ENCODE measurements at regions not wholly inside any gene's neighbourhood (a gene's known extent, or its start where the extent isn't known, plus 50 kb on each side); places are given as distances from the start of the nearest gene placed in this dataset.

DNA sequence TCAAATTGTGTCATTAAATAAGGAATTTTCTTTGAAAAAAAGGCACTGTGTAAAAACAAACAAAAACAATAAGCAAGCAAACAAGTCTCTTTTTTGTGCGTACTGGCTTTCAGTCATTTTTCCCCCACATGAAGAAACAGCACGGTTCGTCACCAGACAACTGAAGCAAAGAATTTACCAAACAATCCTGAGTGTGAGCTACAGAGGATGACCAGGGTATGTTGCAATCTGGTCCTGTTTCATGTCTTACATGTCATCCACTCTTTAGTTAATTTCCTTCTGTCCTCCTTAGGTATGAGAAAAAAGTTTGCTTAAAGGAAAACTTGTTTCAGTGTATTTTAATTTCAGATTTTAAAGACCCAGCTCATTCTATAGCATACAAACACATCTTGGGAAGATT is 1080.7 kb upstream of the NUDT12 start:
- POLR2A ChIA-PET = no interaction called here
- no peak for DNase-seq (ENCODE audit: extremely low spot score)
- CTCF ChIA-PET = no interaction called here
- TF ChIP-seq FOXA1 (IDR thresholded peaks at IDR 0.05) (no peak), TARDBP (IDR thresholded peaks at IDR 0.05) (no peak), CTBP1 (IDR thresholded peaks at IDR 0.05; ENCODE audit: borderline replicate concordance) (no peak), LEF1 (IDR thresholded peaks at IDR 0.05; ENCODE audit: borderline replicate concordance) (no peak), HDGF (IDR thresholded peaks at IDR 0.05; ENCODE audit: borderline replicate concordance) (no peak), SUZ12 (IDR thresholded peaks at IDR 0.05) (no peak), BHLHE40 (IDR thresholded peaks at IDR 0.05; ENCODE audit: borderline replicate concordance) (no peak), L3MBTL2 (conservative IDR thresholded peaks at IDR 0.05) (no peak), ELF4 (IDR thresholded peaks at IDR 0.05) (no peak)

DNA sequence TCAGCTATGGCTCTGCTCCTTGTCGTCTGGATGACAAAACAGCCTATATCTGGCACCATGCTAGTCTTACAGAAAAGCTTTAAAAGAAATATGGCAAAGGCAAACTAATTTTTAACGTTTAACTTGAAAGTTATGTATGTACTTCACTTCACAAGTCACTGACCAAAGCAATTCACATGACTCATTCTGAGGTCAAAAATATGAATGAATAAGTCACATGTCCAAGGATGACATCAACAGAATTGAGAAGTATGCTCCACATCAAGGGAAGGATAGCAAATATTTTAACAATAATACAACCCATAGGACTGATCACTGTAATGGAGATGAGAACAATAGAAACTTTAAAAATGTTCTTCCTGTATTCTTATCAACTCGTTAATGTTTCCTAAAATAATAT is 1072.6 kb upstream of the NUDT12 start:
- ChIA-PET CTCF (interaction anchor here (0.6 kb wide), 1 partner anchor 314 kb away, joined by 3 read pairs; no protein-coding TSS in a partner anchor), POLR2A (no interaction called here)
- no peak for DNase-seq (ENCODE audit: extremely low spot score)
- TF ChIP-seq FOXK2 (IDR thresholded peaks at IDR 0.05) (no peak), LEF1 (IDR thresholded peaks at IDR 0.05; ENCODE audit: borderline replicate concordance) (no peak), SP1 (IDR thresholded peaks at IDR 0.05) (no peak), FOXA1 (IDR thresholded peaks at IDR 0.05) (no peak), L3MBTL2 (conservative IDR thresholded peaks at IDR 0.05) (no peak), ZNF384 (IDR thresholded peaks at IDR 0.05) (no peak), ELF4 (IDR thresholded peaks at IDR 0.05) (no peak)

DNA sequence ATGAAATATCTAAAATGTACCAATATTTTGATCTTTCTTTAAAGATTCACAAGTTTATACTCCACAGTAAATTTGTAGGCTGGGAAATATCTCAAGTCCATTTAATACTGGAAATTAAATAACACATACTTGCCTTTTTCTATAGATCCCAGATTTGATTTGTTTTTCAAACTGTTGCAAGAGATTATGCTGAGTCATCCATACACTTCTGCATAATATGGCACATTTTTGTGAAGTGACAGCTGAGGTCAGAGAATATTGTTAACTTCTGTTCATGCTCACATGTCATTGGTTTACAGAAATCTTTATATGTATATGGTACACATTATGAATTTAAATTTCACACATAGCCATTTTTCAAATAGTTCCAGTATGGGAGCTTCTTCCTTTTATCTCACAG is 1066.3 kb upstream of the NUDT12 start:
- no peak for TF ChIP-seq FOXK2 (IDR thresholded peaks at IDR 0.05)
- no peak for TF ChIP-seq SP1 (IDR thresholded peaks at IDR 0.05)
- no peak for TF ChIP-seq HDGF (IDR thresholded peaks at IDR 0.05; ENCODE audit: borderline replicate concordance)
- TF ChIP-seq, protein P1, sequence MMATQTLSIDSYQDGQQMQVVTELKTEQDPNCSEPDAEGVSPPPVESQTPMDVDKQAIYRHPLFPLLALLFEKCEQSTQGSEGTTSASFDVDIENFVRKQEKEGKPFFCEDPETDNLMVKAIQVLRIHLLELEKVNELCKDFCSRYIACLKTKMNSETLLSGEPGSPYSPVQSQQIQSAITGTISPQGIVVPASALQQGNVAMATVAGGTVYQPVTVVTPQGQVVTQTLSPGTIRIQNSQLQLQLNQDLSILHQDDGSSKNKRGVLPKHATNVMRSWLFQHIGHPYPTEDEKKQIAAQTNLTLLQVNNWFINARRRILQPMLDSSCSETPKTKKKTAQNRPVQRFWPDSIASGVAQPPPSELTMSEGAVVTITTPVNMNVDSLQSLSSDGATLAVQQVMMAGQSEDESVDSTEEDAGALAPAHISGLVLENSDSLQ (IDR thresholded peaks at IDR 0.05) = no peak
- TF ChIP-seq ARNT (IDR thresholded peaks at IDR 0.05) = no peak
- TF ChIP-seq ELF4 (IDR thresholded peaks at IDR 0.05) = no peak
- no peak for TF ChIP-seq FOXA1 (IDR thresholded peaks at IDR 0.05)
- TF ChIP-seq CTBP1 (IDR thresholded peaks at IDR 0.05; ENCODE audit: borderline replicate concordance) = no peak
- no peak for TF ChIP-seq NFRKB (IDR thresholded peaks at IDR 0.05)
- TF ChIP-seq FOXM1 (IDR thresholded peaks at IDR 0.05; ENCODE audit: borderline replicate concordance) = no peak
- POLR2A ChIA-PET = no interaction called here
- no peak for DNase-seq (ENCODE audit: extremely low spot score)
- CTCF ChIA-PET = no interaction called here

GRCh38 chr5:104626122-104626521 is 1063.5 kb upstream of the NUDT12 start:
- TF ChIP-seq TARDBP (IDR thresholded peaks at IDR 0.05) (no peak), BHLHE40 (IDR thresholded peaks at IDR 0.05; ENCODE audit: borderline replicate concordance) (no peak), ZNF384 (IDR thresholded peaks at IDR 0.05) (no peak), L3MBTL2 (conservative IDR thresholded peaks at IDR 0.05) (no peak), NFRKB (IDR thresholded peaks at IDR 0.05) (no peak), FOXK2 (IDR thresholded peaks at IDR 0.05) (no peak), ARNT (IDR thresholded peaks at IDR 0.05) (no peak)
- ChIA-PET CTCF (no interaction called here), POLR2A (no interaction called here)
- DNase-seq (ENCODE audit: extremely low spot score) = no peak

DNA sequence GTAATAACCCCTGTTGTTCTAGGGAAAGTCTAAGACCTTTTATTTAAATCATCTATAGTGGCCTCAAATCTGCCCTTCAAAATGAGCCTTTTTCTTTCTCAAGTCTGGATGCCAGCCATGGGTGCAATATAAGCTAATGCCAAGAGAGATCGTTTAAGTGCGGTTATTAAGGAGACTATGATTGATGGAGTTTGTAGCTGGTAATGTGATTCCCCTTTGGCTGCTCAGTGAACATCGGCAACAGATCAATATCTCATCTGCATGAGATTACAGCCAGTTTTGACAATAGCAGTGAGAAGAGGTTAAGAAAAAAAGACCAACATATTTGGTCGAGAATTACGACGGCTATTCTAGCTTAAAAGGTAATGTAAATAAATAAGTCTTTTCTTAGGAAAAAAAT is 1049.4 kb upstream of the NUDT12 start:
- ChIA-PET CTCF (no interaction called here), POLR2A (no interaction called here)
- no peak for TF ChIP-seq FOXK2 (IDR thresholded peaks at IDR 0.05)
- TF ChIP-seq, protein P1 (IDR thresholded peaks at IDR 0.05) = peak; percentile 48
- no peak for DNase-seq (ENCODE audit: extremely low spot score)

DNA sequence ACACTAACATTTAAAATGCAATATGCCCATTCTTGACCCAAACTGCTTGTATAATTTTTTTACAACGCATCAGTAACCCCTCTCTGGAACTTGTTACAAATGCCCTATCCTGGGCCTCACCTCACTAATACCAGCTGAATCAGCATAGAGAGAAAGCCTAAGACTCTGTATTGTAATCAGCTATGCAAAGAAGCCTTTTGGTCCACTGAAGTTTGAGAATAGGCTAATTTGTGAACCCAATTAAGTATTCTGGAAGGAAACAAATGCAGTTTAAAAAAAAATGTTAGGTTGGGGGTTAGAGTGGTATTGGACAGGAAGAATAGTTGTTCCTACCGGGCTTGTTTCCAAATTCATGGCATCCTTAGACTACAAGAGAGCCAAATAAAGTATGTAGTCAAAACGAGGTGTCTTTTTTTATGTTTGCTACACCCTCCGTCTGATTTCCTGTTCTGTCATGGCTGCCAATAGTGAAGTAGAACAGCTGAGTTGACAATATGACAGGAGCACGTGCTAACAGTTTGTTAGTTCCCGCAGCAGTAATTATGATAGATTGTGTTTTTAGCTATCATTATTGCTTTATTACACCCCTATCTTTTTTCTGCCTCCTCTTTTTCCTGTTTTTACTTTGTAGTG is 1048.7 kb upstream of the NUDT12 start:
- CTCF ChIA-PET = no interaction called here
- TF ChIP-seq BHLHE40 (IDR thresholded peaks at IDR 0.05; ENCODE audit: borderline replicate concordance) (no peak), L3MBTL2 (conservative IDR thresholded peaks at IDR 0.05) (no peak)
- DNase-seq (ENCODE audit: extremely low spot score) = no peak
- POLR2A ChIA-PET = no interaction called here

GRCh38 chr5:104606258-104606829 is 1043.8 kb upstream of the NUDT12 start:
- CTCF ChIA-PET = no interaction called here
- POLR2A ChIA-PET = no interaction called here
- TF ChIP-seq ELF4 (IDR thresholded peaks at IDR 0.05) = no peak
- TF ChIP-seq, protein P1 (IDR thresholded peaks at IDR 0.05) = no peak
- no peak for TF ChIP-seq SP1 (IDR thresholded peaks at IDR 0.05)
- no peak for TF ChIP-seq FOXK2 (IDR thresholded peaks at IDR 0.05)
- TF ChIP-seq HDGF (IDR thresholded peaks at IDR 0.05; ENCODE audit: borderline replicate concordance) = no peak
- TF ChIP-seq ARNT (IDR thresholded peaks at IDR 0.05) = no peak
- TF ChIP-seq FOXA1 (IDR thresholded peaks at IDR 0.05) = no peak
- no peak for TF ChIP-seq NFRKB (IDR thresholded peaks at IDR 0.05)
- TF ChIP-seq L3MBTL2 (conservative IDR thresholded peaks at IDR 0.05) = no peak
- no peak for TF ChIP-seq FOXM1 (IDR thresholded peaks at IDR 0.05; ENCODE audit: borderline replicate concordance)
- no peak for TF ChIP-seq ZNF384 (IDR thresholded peaks at IDR 0.05)
- no peak for TF ChIP-seq SUZ12 (IDR thresholded peaks at IDR 0.05)
- no peak for TF ChIP-seq CTBP1 (IDR thresholded peaks at IDR 0.05; ENCODE audit: borderline replicate concordance)
- no peak for TF ChIP-seq TARDBP (IDR thresholded peaks at IDR 0.05)
- no peak for TF ChIP-seq LEF1 (IDR thresholded peaks at IDR 0.05; ENCODE audit: borderline replicate concordance)
- no peak for TF ChIP-seq BHLHE40 (IDR thresholded peaks at IDR 0.05; ENCODE audit: borderline replicate concordance)
- DNase-seq (ENCODE audit: extremely low spot score) = no peak

All from HEK293T (cell line).